PC-3 (cell line): ENCODE measurements at regions not wholly inside any gene's neighbourhood (a gene's known extent, or its start where the extent isn't known, plus 50 kb on each side); places are given as distances from the start of the nearest gene placed in this dataset.

ENCODE experiments used
- ATAC-seq: fragments of 200-7000 bp; cut with Tn5 transposase; 2 replicates; pipeline ENCODE4 v1.9.1; 2020; ENCODE audit warnings: mild to moderate bottlenecking, moderate library complexity
- BruUV-seq: library from RNA; stranded (reverse); fragments of 400-500 nt; replicated peaks from 2 replicates; lab custom pipeline; 2021; lab: Mats Ljungman, UMichigan
- CTCF ChIA-PET: fragments of 300-600 bp; sonication (Branson Sonifier 250); formaldehyde crosslinking; loops from one replicate; lab custom pipeline; 2022; ENCODE audit warnings: antibody characterized with exemption; lab: Charles Lee
- POLR2A ChIA-PET: fragments of 300-600 bp; sonication (Branson Sonifier 250); formaldehyde crosslinking; loops from one replicate; lab custom pipeline; 2022; ENCODE audit warnings: antibody characterized with exemption; ENCODE audit not compliant: unreplicated experiment; lab: Charles Lee
- DNase-seq: peaks from one replicate; pipeline ENCODE4 v3.0.0-alpha.2; 2015
- H2AFZ ChIP-seq: fragments of 300-600 bp; sonication (generic); 2 replicates; pipeline ENCODE4 v1.6.0; 2016; ENCODE audit warnings: antibody characterized with exemption, low read length
- H3F3A ChIP-seq: fragments of 300-600 bp; sonication (generic); one replicate; pipeline ENCODE4 v1.6.0; 2017; ENCODE audit warnings: antibody characterized with exemption, low read length, control low read depth, mild to moderate bottlenecking; ENCODE audit not compliant: unreplicated experiment
- H3K27ac ChIP-seq: fragments of 300-600 bp; sonication (generic); 2 replicates; pipeline ENCODE4 v1.5.1; 2016; ENCODE audit warnings: mild to moderate bottlenecking, low read length
- H3K27me3 ChIP-seq: fragments of 300-600 bp; sonication (generic); 2 replicates; pipeline ENCODE4 v1.6.1; 2016; ENCODE audit warnings: low read length, mixed read lengths
- H3K36me3 ChIP-seq: fragments of 300-600 bp; sonication (generic); 2 replicates; pipeline ENCODE4 v1.6.1; 2016; ENCODE audit warnings: low read depth, mixed run types, low read length, mixed read lengths
- H3K4me1 ChIP-seq: fragments of 300-600 bp; sonication (generic); 2 replicates; pipeline ENCODE4 v1.5.1; 2016; ENCODE audit warnings: low read length; ENCODE audit not compliant: insufficient read depth
- H3K4me2 ChIP-seq: fragments of 300-600 bp; sonication (generic); 2 replicates; pipeline ENCODE4 v1.6.0; 2016; ENCODE audit warnings: low read length
- H3K4me3 ChIP-seq: fragments of 300-600 bp; sonication (generic); 2 replicates; pipeline ENCODE4 v1.5.1; 2016; ENCODE audit warnings: mild to moderate bottlenecking, low read length, mixed read lengths
- H3K79me2 ChIP-seq: fragments of 300-600 bp; sonication (generic); 2 replicates; pipeline ENCODE4 v1.6.1; 2017; ENCODE audit warnings: low read length, mixed read lengths
- H3K9ac ChIP-seq: fragments of 300-600 bp; sonication (generic); 2 replicates; pipeline ENCODE4 v1.6.0; 2016; ENCODE audit warnings: mild to moderate bottlenecking, low read length
- H3K9me2 ChIP-seq: fragments of 300-600 bp; sonication (generic); replicated peaks from 2 replicates; pipeline ENCODE4 v1.6.1; 2016; ENCODE audit warnings: mixed run types, low read length, mixed read lengths
- H3K9me3 ChIP-seq: fragments of 300-600 bp; sonication (generic); 2 replicates; pipeline ENCODE4 v1.6.1; 2016; ENCODE audit warnings: low read length, mixed read lengths
- H4K20me1 ChIP-seq: fragments of 300-600 bp; sonication (generic); 2 replicates; pipeline ENCODE4 v1.6.1; 2016; ENCODE audit warnings: low read length, mixed read lengths
- EZH2 ChIP-seq: fragments of 300-600 bp; sonication (generic); IDR thresholded peaks from one replicate; pipeline ENCODE4 v1.6.1; 2017; ENCODE audit warnings: antibody characterized with exemption, mild to moderate bottlenecking, low read length; ENCODE audit not compliant: unreplicated experiment
- EZH2phosphoT487 ChIP-seq: fragments of 300-600 bp; sonication (generic); IDR thresholded peaks from 2 replicates; pipeline ENCODE4 v1.6.1; 2018; ENCODE audit warnings: mild to moderate bottlenecking, antibody characterized with exemption, low read length, borderline replicate concordance
- intact Hi-C: fragments of 100-400 bp; cut with micrococcal nuclease; formaldehyde crosslinking; loops from 2 replicates; pipeline ENCODE4 v1.9.0; 2023
- TF ChIP-seq, protein P1 (sequence below): fragments of 300-600 bp; sonication (generic); conservative IDR thresholded peaks from 2 replicates; pipeline ENCODE4 v1.5.1; 2017; ENCODE audit warnings: antibody characterized with exemption, low read depth, mild to moderate bottlenecking, low read length

DNA sequence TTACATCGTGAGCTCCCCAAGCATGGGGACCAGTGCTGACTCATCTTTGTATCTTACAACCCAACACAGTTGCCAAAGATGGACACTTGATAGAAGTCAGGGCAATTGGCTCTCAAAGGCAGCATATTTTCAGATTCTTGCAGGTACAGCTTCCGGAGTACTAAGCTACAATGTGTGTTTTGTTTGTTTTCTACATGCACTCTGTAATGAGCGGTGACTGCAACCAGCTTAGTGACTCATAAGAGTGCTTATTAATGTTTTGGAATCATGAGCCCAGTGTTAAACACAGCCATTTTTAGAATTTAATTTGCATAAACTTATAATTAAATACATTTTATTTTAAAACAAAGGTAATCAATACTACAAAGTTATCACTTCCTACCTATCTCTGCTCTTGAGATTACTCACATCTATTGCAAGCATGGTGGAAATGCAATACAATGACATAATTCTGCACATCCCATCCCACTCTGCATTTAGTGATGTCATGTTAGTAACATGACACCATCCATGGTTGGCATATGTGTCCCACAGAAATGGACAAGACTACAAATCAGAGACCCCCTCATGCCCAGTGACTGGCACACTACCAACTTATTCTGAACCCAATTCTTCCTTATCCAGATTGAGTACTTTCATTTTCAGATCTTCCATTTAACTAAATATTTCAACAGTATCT is 399.8 kb upstream of the ST6GAL2 start:
- Histone ChIP-seq H3K4me1 (no peaks in the 10 kb centered on the region), H3K79me2 (no peaks in the 10 kb centered on the region), H3K36me3 (no peaks in the 10 kb centered on the region), H3K9me3 (no peaks in the 10 kb centered on the region), H3K9me2 (no peaks in the 10 kb centered on the region), H3K4me2 (no peak overlapping the region), H2AFZ (no peak overlapping the region), H4K20me1 (no peaks in the 10 kb centered on the region), H3F3A (no peaks in the 10 kb centered on the region), H3K27me3 (peaks cover 71% of the 10 kb centered on the region), H3K9ac (no peak overlapping the region), H3K27ac (no peak overlapping the region), H3K4me3 (no peak overlapping the region)
- CTCF ChIA-PET = no interaction called here
- DNase-seq (peak; percentile 15), ATAC-seq (no peak)
- no TSS peak for BruUV-seq
- intact Hi-C loops = no loop called here
- POLR2A ChIA-PET = no interaction called here
- TF ChIP-seq EZH2 = no peak

GRCh38 chr2:107290041-107290440 is 404.1 kb upstream of the ST6GAL2 start:
- POLR2A ChIA-PET = no interaction called here
- no peak for ATAC-seq
- Histone ChIP-seq H3F3A (no peaks in the 10 kb centered on the region), H3K36me3 (no peaks in the 10 kb centered on the region), H3K27ac (no peak overlapping the region), H3K4me1 (no peaks in the 10 kb centered on the region), H3K9me3 (no peaks in the 10 kb centered on the region), H3K79me2 (no peaks in the 10 kb centered on the region), H3K27me3 (peaks cover 54% of the 10 kb centered on the region), H3K9me2 (no peaks in the 10 kb centered on the region), H4K20me1 (no peaks in the 10 kb centered on the region), H3K9ac (no peak overlapping the region), H2AFZ (no peak overlapping the region), H3K4me3 (no peak overlapping the region), H3K4me2 (no peak overlapping the region)
- intact Hi-C loops = no loop called here
- BruUV-seq = no TSS peak
- no peak for TF ChIP-seq EZH2
- TF ChIP-seq EZH2phosphoT487 = no peak
- TF ChIP-seq, protein P1, sequence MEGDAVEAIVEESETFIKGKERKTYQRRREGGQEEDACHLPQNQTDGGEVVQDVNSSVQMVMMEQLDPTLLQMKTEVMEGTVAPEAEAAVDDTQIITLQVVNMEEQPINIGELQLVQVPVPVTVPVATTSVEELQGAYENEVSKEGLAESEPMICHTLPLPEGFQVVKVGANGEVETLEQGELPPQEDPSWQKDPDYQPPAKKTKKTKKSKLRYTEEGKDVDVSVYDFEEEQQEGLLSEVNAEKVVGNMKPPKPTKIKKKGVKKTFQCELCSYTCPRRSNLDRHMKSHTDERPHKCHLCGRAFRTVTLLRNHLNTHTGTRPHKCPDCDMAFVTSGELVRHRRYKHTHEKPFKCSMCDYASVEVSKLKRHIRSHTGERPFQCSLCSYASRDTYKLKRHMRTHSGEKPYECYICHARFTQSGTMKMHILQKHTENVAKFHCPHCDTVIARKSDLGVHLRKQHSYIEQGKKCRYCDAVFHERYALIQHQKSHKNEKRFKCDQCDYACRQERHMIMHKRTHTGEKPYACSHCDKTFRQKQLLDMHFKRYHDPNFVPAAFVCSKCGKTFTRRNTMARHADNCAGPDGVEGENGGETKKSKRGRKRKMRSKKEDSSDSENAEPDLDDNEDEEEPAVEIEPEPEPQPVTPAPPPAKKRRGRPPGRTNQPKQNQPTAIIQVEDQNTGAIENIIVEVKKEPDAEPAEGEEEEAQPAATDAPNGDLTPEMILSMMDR = no peak
- CTCF ChIA-PET = no interaction called here
- no peak for DNase-seq

GRCh38 chr2:107303964-107304363 is 418.0 kb upstream of the ST6GAL2 start:
- Histone ChIP-seq H4K20me1 (no peaks in the 10 kb centered on the region), H3F3A (no peaks in the 10 kb centered on the region), H3K4me3 (no peak overlapping the region), H3K27ac (no peak overlapping the region), H3K36me3 (no peaks in the 10 kb centered on the region), H3K79me2 (no peaks in the 10 kb centered on the region), H3K9me2 (no peaks in the 10 kb centered on the region), H3K9ac (no peak overlapping the region), H3K27me3 (peaks cover 77% of the 10 kb centered on the region), H3K9me3 (no peaks in the 10 kb centered on the region), H3K4me2 (no peak overlapping the region), H3K4me1 (no peaks in the 10 kb centered on the region), H2AFZ (no peak overlapping the region)
- intact Hi-C loops = no loop called here
- BruUV-seq = no TSS peak
- ChIA-PET CTCF (no interaction called here), POLR2A (no interaction called here)
- no peak for ATAC-seq
- TF ChIP-seq EZH2 (no peak), EZH2phosphoT487 (no peak)
- TF ChIP-seq, protein P1 = no peak
- no peak for DNase-seq
